ENCODE measurements at regions not wholly inside any gene's neighbourhood (a gene's known extent, or its start where the extent isn't known, plus 50 kb on each side); places are given as distances from the start of the nearest gene placed in this dataset.

GRCh38 chr6:25181350-25181724 is 97.8 kb upstream of the CARMIL1 start:
- H2AFZ ChIP-seq (ENCODE audit: insufficient read depth, low read depth, low read length, poor library complexity, severe bottlenecking) = no peak overlapping the region
- Mint-ChIP-seq H3K9me3 (ENCODE audit: insufficient read depth) (no peaks in the 10 kb centered on the region), H3K4me1 (peaks cover 2% of the 10 kb centered on the region), H3K27ac (no peak overlapping the region), H3K27me3 (peaks cover 10% of the 10 kb centered on the region), H3K4me3 (no peak overlapping the region)
- no peaks in the 10 kb centered on the region for H4K20me1 ChIP-seq (ENCODE audit: control insufficient read depth, insufficient read depth, low read length, poor library complexity, severe bottlenecking)
- ChIA-PET CTCF (interaction anchor here (1.4 kb wide), 1 partner anchor 154 kb away, joined by 3 read pairs; no protein-coding TSS in a partner anchor), POLR2A (no interaction called here)
- no peaks in the 10 kb centered on the region for H3K36me3 ChIP-seq (replicated peaks in 1 of 2; ENCODE audit: control extremely low read depth in 1 of 2, control insufficient read depth in 1 of 2, extremely low read depth in 1 of 2, insufficient read depth in 2 of 2, low read length in 1 of 2)
- no peak overlapping the region for H3K9ac ChIP-seq (ENCODE audit: low read length)
- 65% methylated on average over 3 of the region's 4 CpGs for WGBS (ENCODE audit: insufficient coverage)
- intact Hi-C loops (cut with micrococcal nuclease) = no loop called here
- H3K27ac ChIP-seq (ENCODE audit: low read length in 2 of 2) = no peak overlapping the region
- H3K79me2 ChIP-seq (ENCODE audit: control insufficient read depth, insufficient read depth, low read length) = no peaks in the 10 kb centered on the region
- DNase-seq = no peak
- H3K4me2 ChIP-seq (replicated peaks; ENCODE audit: low read depth, low read length, poor library complexity, severe bottlenecking) = no peak overlapping the region
- H3K4me3 ChIP-seq (ENCODE audit: control extremely low read depth in 1 of 5, extremely low read depth in 1 of 5, insufficient read depth in 1 of 5, low read depth in 2 of 5, low read length in 4 of 5) = no peak overlapping the region
- TF ChIP-seq CTCF (IDR thresholded peaks at IDR 0.05) (no peak), EZH2 (IDR thresholded peaks at IDR 0.05; ENCODE audit: borderline replicate concordance, insufficient read depth, low read depth, low read length, poor library complexity, severe bottlenecking) (no peak)
- H3K4me1 ChIP-seq (ENCODE audit: control insufficient read depth in 2 of 2, insufficient read depth in 2 of 2, low read length in 2 of 2) = no peaks in the 10 kb centered on the region
- peaks cover 0 to 6% (median 0%) of the 10 kb centered on the region in 4 experiments for H3K27me3 ChIP-seq (replicated peaks in 1 of 4; ENCODE audit: control extremely low read depth in 1 of 4, control insufficient read depth in 3 of 4, insufficient read depth in 4 of 4, low read length in 3 of 4)
- ATAC-seq (ENCODE audit: low read depth) = no peak
- H3K9me3 ChIP-seq (ENCODE audit: control extremely low read depth in 1 of 3, control insufficient read depth in 2 of 3, insufficient read depth in 1 of 3, low read length in 2 of 3) = no peaks in the 10 kb centered on the region

- H2AFZ ChIP-seq (ENCODE audit: insufficient read depth, low read depth, low read length, poor library complexity, severe bottlenecking) = no peak overlapping the region
- Mint-ChIP-seq H3K4me1 (peaks cover 2% of the 10 kb centered on the region), H3K27me3 (peaks cover 13% of the 10 kb centered on the region), H3K27ac (no peak overlapping the region), H3K4me3 (no peak overlapping the region), H3K9me3 (ENCODE audit: insufficient read depth) (no peaks in the 10 kb centered on the region)
- H3K79me2 ChIP-seq (ENCODE audit: control insufficient read depth, insufficient read depth, low read length) = no peaks in the 10 kb centered on the region
- no peaks in the 10 kb centered on the region for H4K20me1 ChIP-seq (ENCODE audit: control insufficient read depth, insufficient read depth, low read length, poor library complexity, severe bottlenecking)
- no peaks in the 10 kb centered on the region for H3K4me1 ChIP-seq (ENCODE audit: control insufficient read depth in 2 of 2, insufficient read depth in 2 of 2, low read length in 2 of 2)
- no CpG with 5 or more reads among the region's 1 CpG for WGBS (ENCODE audit: insufficient coverage)
- TF ChIP-seq EZH2 (IDR thresholded peaks at IDR 0.05; ENCODE audit: borderline replicate concordance, insufficient read depth, low read depth, low read length, poor library complexity, severe bottlenecking) = no peak
- no peak for TF ChIP-seq CTCF (IDR thresholded peaks at IDR 0.05)
- H3K9ac ChIP-seq (ENCODE audit: low read length) = no peak overlapping the region
- H3K36me3 ChIP-seq (replicated peaks in 1 of 2; ENCODE audit: control extremely low read depth in 1 of 2, control insufficient read depth in 1 of 2, extremely low read depth in 1 of 2, insufficient read depth in 2 of 2, low read length in 1 of 2) = no peaks in the 10 kb centered on the region
- ChIA-PET CTCF (interaction anchor here (0.9 to 1.4 kb wide), 2 partner anchors 96 to 155 kb away, joined by 3 read pairs; no protein-coding TSS in a partner anchor), POLR2A (no interaction called here)
- H3K4me2 ChIP-seq (replicated peaks; ENCODE audit: low read depth, low read length, poor library complexity, severe bottlenecking) = no peak overlapping the region
- no peak overlapping the region for H3K27ac ChIP-seq (ENCODE audit: low read length in 2 of 2)
- no peaks in the 10 kb centered on the region for H3K9me3 ChIP-seq (ENCODE audit: control extremely low read depth in 1 of 3, control insufficient read depth in 2 of 3, insufficient read depth in 1 of 3, low read length in 2 of 3)
- H3K4me3 ChIP-seq (ENCODE audit: control extremely low read depth in 1 of 5, extremely low read depth in 1 of 5, insufficient read depth in 1 of 5, low read depth in 2 of 5, low read length in 4 of 5) = no peak overlapping the region
- intact Hi-C loops (cut with micrococcal nuclease) = no loop called here
- peaks cover 0 to 6% (median 0%) of the 10 kb centered on the region in 4 experiments for H3K27me3 ChIP-seq (replicated peaks in 1 of 4; ENCODE audit: control extremely low read depth in 1 of 4, control insufficient read depth in 3 of 4, insufficient read depth in 4 of 4, low read length in 3 of 4)
- ATAC-seq (ENCODE audit: low read depth) (no peak), DNase-seq (no peak)
Measured at GRCh38 chr6:25181923-25182322, 97.3 kb upstream of the CARMIL1 start.
